ENCODE measurements at regions not wholly inside any gene's neighbourhood (a gene's known extent, or its start where the extent isn't known, plus 50 kb on each side); places are given as distances from the start of the nearest gene placed in this dataset.

GRCh38 chr2:173593109-173593508, 238.4 kb downstream of the CDCA7 start:
- H3K4me3 ChIP-seq (replicated peaks in 1 of 3; ENCODE audit: insufficient read depth in 1 of 3, low read depth in 2 of 3, low read length in 3 of 3), result no peak overlapping the region
- no peaks in the 10 kb centered on the region for H4K20me1 ChIP-seq (ENCODE audit: insufficient read depth, low read length)
- ATAC-seq (no peak), FAIRE-seq (no peak), DNase-seq (ENCODE audit: low spot score) (no peak)
- H3K4me2 ChIP-seq (ENCODE audit: low read depth, low read length), result no peak overlapping the region
- H3K79me2 ChIP-seq (ENCODE audit: insufficient read depth, low read length), result no peaks in the 10 kb centered on the region
- intact Hi-C loops (cut with micrococcal nuclease; ENCODE audit: unreplicated experiment) (no loop called here), in situ Hi-C loops (cut with HindIII; ENCODE audit: extremely low pct_ligation_motif_present, low pct_unique_long_range_greater_than_20kb) (no loop called here)
- no peaks in the 10 kb centered on the region for H3K4me1 ChIP-seq (ENCODE audit: insufficient read depth, low read length)
- H3K9me3 ChIP-seq (ENCODE audit: low read length), result peaks cover 16% of the 10 kb centered on the region
- POLR2A ChIA-PET, result no interaction called here
- no peak overlapping the region for H2AFZ ChIP-seq (ENCODE audit: low read length)
- no peak overlapping the region for H3K27ac ChIP-seq (ENCODE audit: extremely low read length, insufficient read depth, low read length)
- H3K9ac ChIP-seq (ENCODE audit: insufficient read depth, low read depth, low read length), result no peak overlapping the region
- TF ChIP-seq ZNF292 (CRISPR knock-in tag; IDR thresholded peaks at IDR 0.05; ENCODE audit: borderline replicate concordance, low read depth) (no peak), DBP (CRISPR knock-in tag; IDR thresholded peaks at IDR 0.05; ENCODE audit: not compliant biosample characterization) (no peak), ADNP (CRISPR knock-in tag; IDR thresholded peaks at IDR 0.05) (no peak), SKI (IDR thresholded peaks at IDR 0.05; ENCODE audit: partially characterized antibody) (no peak), SIX1 (CRISPR knock-in tag; IDR thresholded peaks at IDR 0.05; ENCODE audit: borderline replicate concordance) (no peak), FOXP1 (IDR thresholded peaks at IDR 0.05) (no peak), FOXP1 (CRISPR knock-in tag; IDR thresholded peaks at IDR 0.05) (no peak), RNF2 (conservative IDR thresholded peaks at IDR 0.05; ENCODE audit: low read depth) (no peak), ZNF572 (CRISPR knock-in tag; IDR thresholded peaks at IDR 0.05) (no peak), ETV5 (CRISPR knock-in tag; IDR thresholded peaks at IDR 0.05; ENCODE audit: borderline replicate concordance) (no peak), ZNF816 (CRISPR knock-in tag; IDR thresholded peaks at IDR 0.05; ENCODE audit: borderline replicate concordance) (no peak), ETS1 (CRISPR knock-in tag; IDR thresholded peaks at IDR 0.05) (no peak)
- BruUV-seq (replicated peaks), result no TSS peak
- CTCF ChIA-PET (ENCODE audit: low intra/inter-chr PET ratio, low total read pairs), result no interaction called here
- H3K27me3 ChIP-seq (ENCODE audit: control insufficient read depth in 1 of 2, insufficient read depth in 2 of 2, low read length in 2 of 2), result 0 out of 5 replicates have a peak, but pooled peaks cover 0 to 17% of the 10 kb centered on the region in 2 experiments
- H3K36me3 ChIP-seq (replicated peaks in 1 of 2; ENCODE audit: control insufficient read depth in 1 of 2, insufficient read depth in 2 of 2, low read length in 2 of 2), result no peaks in the 10 kb centered on the region

All from HepG2 (cell line).